ENCODE measurements at regions not wholly inside any gene's neighbourhood (a gene's known extent, or its start where the extent isn't known, plus 50 kb on each side); places are given as distances from the start of the nearest gene placed in this dataset.

- no peaks in the 10 kb centered on the region; the same call in 1 of the 2 replicates for H3K79me1 ChIP-seq (ENCODE audit: low read depth, low read length)
- no peak for DNase-seq (ENCODE audit: low read depth in 1 of 2, low spot score in 2 of 2)
- no peak overlapping the region for H2BK120ac ChIP-seq (replicated peaks; ENCODE audit: low read depth, low read length)
- ChIA-PET POLR2A (ENCODE audit: partially characterized antibody) (interaction anchor here (1.2 kb wide), 1 partner anchor 8 kb away, joined by 4 read pairs; no protein-coding TSS in a partner anchor), CTCF (ENCODE audit: partially characterized antibody) (interaction anchor here (0.6 to 8.9 kb wide), 26 partner anchors 11 to 424 kb away, joined by 3 to 105 read pairs (median 4); no protein-coding TSS in a partner anchor)
- H4K91ac ChIP-seq (replicated peaks; ENCODE audit: insufficient read length, low read length): no peak overlapping the region
- H2AFZ ChIP-seq (ENCODE audit: low read length): no peak overlapping the region
- H3K23me2 ChIP-seq (ENCODE audit: low read depth, low read length): no peaks in the 10 kb centered on the region; the same call in 1 of the 2 replicates
- H3K9me3 ChIP-seq (ENCODE audit: insufficient read depth in 2 of 2, low read depth in 1 of 2, low read length in 1 of 2): no peaks in the 10 kb centered on the region
- H3K36me3 ChIP-seq (ENCODE audit: control insufficient read depth in 2 of 4, insufficient read depth in 4 of 4, low read length in 3 of 4): no peaks in the 10 kb centered on the region
- no peak overlapping the region for H3K14ac ChIP-seq (ENCODE audit: insufficient read length)
- H4K5ac ChIP-seq (ENCODE audit: insufficient read length, low read depth, low read length): no peak overlapping the region
- H4K8ac ChIP-seq (ENCODE audit: extremely low read depth, insufficient read depth, low read length): no peak overlapping the region
- H3K56ac ChIP-seq (replicated peaks; ENCODE audit: insufficient read length, low read depth, low read length): no peak overlapping the region
- H2BK12ac ChIP-seq (ENCODE audit: low read depth, low read length): no peak overlapping the region
- H3K4me1 ChIP-seq (replicated peaks in 1 of 4; ENCODE audit: control insufficient read depth in 3 of 4, insufficient read depth in 4 of 4, low read length in 3 of 4): peaks cover 0 to 19% (median 13%) of the 10 kb centered on the region in 4 experiments; a peak in 4 of 7 replicates
- no peaks in the 10 kb centered on the region for H4K20me1 ChIP-seq (replicated peaks in 1 of 2; ENCODE audit: control insufficient read depth in 1 of 2, insufficient read depth in 2 of 2, low read length in 2 of 2)
- H2AK5ac ChIP-seq (ENCODE audit: low read depth, low read length): no peak overlapping the region
- no peak overlapping the region for H2BK5ac ChIP-seq (ENCODE audit: low read depth, low read length)
- H2BK20ac ChIP-seq (ENCODE audit: low read length): no peak overlapping the region
- H2BK15ac ChIP-seq (ENCODE audit: low read length): no peak overlapping the region
- no peak overlapping the region for H3K23ac ChIP-seq (ENCODE audit: insufficient read length)
- H3K4ac ChIP-seq (replicated peaks; ENCODE audit: insufficient read length, low read depth, low read length): no peak overlapping the region
- H3K27me3 ChIP-seq (replicated peaks in 1 of 4; ENCODE audit: control insufficient read depth in 3 of 4, extremely low read depth in 1 of 4, insufficient read depth in 3 of 4, low read length in 3 of 4): no peaks in the 10 kb centered on the region; a peak in 2 of 7 replicates
- no peak overlapping the region for H3K27ac ChIP-seq (ENCODE audit: low read depth, low read length)
- H3K9ac ChIP-seq (replicated peaks in 1 of 4; ENCODE audit: extremely low read depth in 1 of 4, low read depth in 3 of 4, low read length in 3 of 4): no peak overlapping the region
- H3K4me3 ChIP-seq (ENCODE audit: extremely low read depth in 1 of 4, insufficient read depth in 2 of 4, low read depth in 3 of 4, low read length in 4 of 4): no peak overlapping the region
- H3K79me2 ChIP-seq (ENCODE audit: control insufficient read depth in 1 of 2, insufficient read depth in 2 of 2, low read length in 2 of 2): no peaks in the 10 kb centered on the region
- no peak overlapping the region for H3K4me2 ChIP-seq (ENCODE audit: insufficient read depth in 1 of 2, low read depth in 2 of 2, low read length in 2 of 2)
- no peak for FAIRE-seq
- H3K18ac ChIP-seq (ENCODE audit: extremely low read depth, low read length): no peak overlapping the region
- 87% methylated on average over 4 of the region's 4 CpGs; no CpG with 5 or more reads in 1 of the 2 experiments for WGBS, 2 experiments (ENCODE audit: extremely low coverage in 1 of 2, insufficient coverage in 1 of 2, insufficient read length in 1 of 2, insufficient replicate concordance in 2 of 2, low coverage in 1 of 2, low lambda C conversion rate in 2 of 2, missing lambda C conversion rate in 1 of 2)
- TF ChIP-seq CTBP2 (IDR thresholded peaks at IDR 0.05; ENCODE audit: borderline replicate concordance, insufficient read depth, insufficient read length, low read length): no peak
- no peak for TF ChIP-seq EGR1 (IDR thresholded peaks at IDR 0.05; ENCODE audit: borderline replicate concordance, low read depth, low read length)
- no peak for TF ChIP-seq TCF12 (IDR thresholded peaks at IDR 0.05; ENCODE audit: low read depth, low read length)
- no peak for TF ChIP-seq EZH2 (IDR thresholded peaks at IDR 0.05; ENCODE audit: low read depth, low read length, severe bottlenecking)
- TF ChIP-seq MAFK (IDR thresholded peaks at IDR 0.05; ENCODE audit: low read depth, low read length): no peak
- TF ChIP-seq RFX5 (IDR thresholded peaks at IDR 0.05; ENCODE audit: borderline replicate concordance, low read depth, low read length): no peak
- no peak for TF ChIP-seq SIN3A (conservative IDR thresholded peaks at IDR 0.05 in 1 of 2, IDR thresholded peaks at IDR 0.05 in 1 of 2; ENCODE audit: low read depth in 1 of 2, low read length in 2 of 2)
- TF ChIP-seq TEAD4 (IDR thresholded peaks at IDR 0.05; ENCODE audit: low read depth, low read length): no peak
- TF ChIP-seq ZNF274 (IDR thresholded peaks at IDR 0.05; ENCODE audit: borderline replicate concordance, extremely low read depth, low read length): no peak
- no peak for TF ChIP-seq RNF2 (IDR thresholded peaks at IDR 0.05; ENCODE audit: borderline replicate concordance, low read depth, low read length, missing control alignments, poor library complexity, severe bottlenecking)
- TF ChIP-seq ASH2L (IDR thresholded peaks at IDR 0.05; ENCODE audit: low read length): no peak
- no peak for TF ChIP-seq CHD1 (IDR thresholded peaks at IDR 0.05; ENCODE audit: low read depth, low read length)
- TF ChIP-seq USF2 (IDR thresholded peaks at IDR 0.05; ENCODE audit: low read length): no peak
These were observed 140.0 kb downstream of the BARX1 start for GRCh38 chr9:93815135-93815534.
